GM10266 (cell line): ENCODE measurements at regions not wholly inside any gene's neighbourhood (a gene's known extent, or its start where the extent isn't known, plus 50 kb on each side); places are given as distances from the start of the nearest gene placed in this dataset.

Experiments
- DNase-seq: peaks from one replicate; pipeline ENCODE4 v3.0.0; 2012; ENCODE audit errors: extremely low spot score
- TF ChIP-seq, protein P1 (sequence below): IDR thresholded peaks from 2 replicates; pipeline ENCODE4 v1.5.1; 2012; ENCODE audit warnings: mild to moderate bottlenecking, low read depth; ENCODE audit not compliant: control insufficient read depth, insufficient read depth; ENCODE audit errors: missing control alignments

- TF ChIP-seq, protein P1, sequence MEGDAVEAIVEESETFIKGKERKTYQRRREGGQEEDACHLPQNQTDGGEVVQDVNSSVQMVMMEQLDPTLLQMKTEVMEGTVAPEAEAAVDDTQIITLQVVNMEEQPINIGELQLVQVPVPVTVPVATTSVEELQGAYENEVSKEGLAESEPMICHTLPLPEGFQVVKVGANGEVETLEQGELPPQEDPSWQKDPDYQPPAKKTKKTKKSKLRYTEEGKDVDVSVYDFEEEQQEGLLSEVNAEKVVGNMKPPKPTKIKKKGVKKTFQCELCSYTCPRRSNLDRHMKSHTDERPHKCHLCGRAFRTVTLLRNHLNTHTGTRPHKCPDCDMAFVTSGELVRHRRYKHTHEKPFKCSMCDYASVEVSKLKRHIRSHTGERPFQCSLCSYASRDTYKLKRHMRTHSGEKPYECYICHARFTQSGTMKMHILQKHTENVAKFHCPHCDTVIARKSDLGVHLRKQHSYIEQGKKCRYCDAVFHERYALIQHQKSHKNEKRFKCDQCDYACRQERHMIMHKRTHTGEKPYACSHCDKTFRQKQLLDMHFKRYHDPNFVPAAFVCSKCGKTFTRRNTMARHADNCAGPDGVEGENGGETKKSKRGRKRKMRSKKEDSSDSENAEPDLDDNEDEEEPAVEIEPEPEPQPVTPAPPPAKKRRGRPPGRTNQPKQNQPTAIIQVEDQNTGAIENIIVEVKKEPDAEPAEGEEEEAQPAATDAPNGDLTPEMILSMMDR = no peak
- DNase-seq = no peak
These were observed 197.2 kb upstream of the RBMS3 start for GRCh38 chr3:29083676-29084075.

DNA sequence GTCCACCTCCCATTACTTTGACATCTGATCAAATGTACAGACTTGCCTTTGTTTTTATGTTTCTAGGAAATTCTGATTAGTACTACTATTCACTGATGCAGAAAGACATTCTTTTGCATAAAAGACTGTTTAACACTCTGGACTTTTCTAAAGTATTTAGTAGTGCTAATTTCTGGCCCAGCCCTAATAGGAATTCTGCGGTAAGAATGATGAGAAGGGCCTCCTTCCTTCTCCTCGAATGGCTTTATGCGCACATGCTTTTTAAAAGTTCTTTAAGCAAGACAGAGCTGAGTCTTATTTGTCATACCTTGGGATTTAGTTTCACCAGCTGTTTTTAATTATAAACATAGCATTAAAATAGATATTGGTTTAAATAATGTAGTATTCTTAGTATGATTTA is 192.3 kb upstream of the RBMS3 start:
- TF ChIP-seq, protein P1 = no peak

GRCh38 chr3:29090912-29091597 is 189.8 kb upstream of the RBMS3 start:
- DNase-seq = no peak
- TF ChIP-seq, protein P1 = no peak

More for the DNA sequence above, 192.3 kb upstream of the RBMS3 start:
- DNase-seq = no peak

DNA sequence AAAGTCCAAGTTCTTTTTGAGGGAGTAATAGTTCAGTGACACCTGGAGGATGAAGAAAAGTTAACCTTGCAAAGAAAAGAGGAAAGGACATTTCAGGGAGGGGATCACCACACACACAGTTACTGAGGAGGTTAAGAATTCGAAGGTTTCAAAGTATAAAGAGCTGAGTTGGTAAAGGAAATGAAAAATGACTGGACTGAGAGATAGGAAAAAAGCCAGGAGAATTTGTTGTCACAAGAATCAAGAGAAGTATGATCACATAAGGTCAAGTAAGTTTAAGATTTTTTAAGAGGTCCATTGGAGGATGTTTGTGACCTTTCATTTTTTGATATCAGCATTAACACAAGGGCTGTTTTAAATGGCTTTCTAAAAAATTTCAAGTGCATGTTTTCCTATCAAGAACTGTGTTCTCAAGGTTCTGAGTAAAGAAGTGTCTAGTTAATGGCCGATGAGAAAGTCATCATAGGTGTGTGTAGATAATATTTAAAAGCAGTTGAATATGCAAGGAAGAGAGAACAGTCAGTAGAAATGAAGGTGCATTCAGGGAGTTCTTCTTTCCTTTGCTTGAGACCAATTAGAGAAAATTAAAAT is 189.2 kb upstream of the RBMS3 start:
- TF ChIP-seq, protein P1 = no peak
- no peak for DNase-seq

GRCh38 chr3:29092348-29092747 is 188.5 kb upstream of the RBMS3 start:
- TF ChIP-seq, protein P1 = no peak
- DNase-seq = no peak

- DNase-seq = no peak
- TF ChIP-seq, protein P1 = no peak
These were observed 181.6 kb upstream of the RBMS3 start for GRCh38 chr3:29099296-29099695.

GRCh38 chr3:29099775-29100174 is 181.1 kb upstream of the RBMS3 start:
- TF ChIP-seq, protein P1 = no peak
- no peak for DNase-seq
